Large intestine (tissue), 3 donors: ENCODE measurements at regions not wholly inside any gene's neighbourhood (a gene's known extent, or its start where the extent isn't known, plus 50 kb on each side); places are given as distances from the start of the nearest gene placed in this dataset.

Source experiments
- DNase-seq, 2 donors: peaks; one replicate each; pipeline versions ENCODE4 v3.0.0 to v3.0.0-alpha.2; 2013
- H3K27ac ChIP-seq: one replicate; pipeline ENCODE4 v1.5.1; 2013; ENCODE audit warnings: low read length
- H3K27me3 ChIP-seq: 2 replicates; pipeline ENCODE4 v1.6.1; 2013; ENCODE audit warnings: low read length; ENCODE audit not compliant: control insufficient read depth, insufficient read depth
- H3K36me3 ChIP-seq: 2 replicates; pipeline ENCODE4 v1.6.1; 2013; ENCODE audit warnings: low read length; ENCODE audit not compliant: control insufficient read depth, insufficient read depth
- H3K4me1 ChIP-seq: one replicate; pipeline ENCODE4 v1.6.1; 2013; ENCODE audit warnings: low read length; ENCODE audit not compliant: control insufficient read depth, insufficient read depth
- H3K4me3 ChIP-seq: one replicate; pipeline ENCODE4 v1.5.1; 2013; ENCODE audit warnings: low read length
- H3K9me3 ChIP-seq: one replicate; pipeline ENCODE4 v1.6.1; 2013; ENCODE audit warnings: mild to moderate bottlenecking, low read depth, low read length, moderate library complexity; ENCODE audit not compliant: control insufficient read depth
- WGBS: methylation state at CpG from one replicate; pipeline ENCODE4 v1.1.5; 2013; ENCODE audit warnings: low lambda C conversion rate; ENCODE audit not compliant: insufficient coverage; 5-methylcytosine and 5-hydroxymethylcytosine counted together

DNA sequence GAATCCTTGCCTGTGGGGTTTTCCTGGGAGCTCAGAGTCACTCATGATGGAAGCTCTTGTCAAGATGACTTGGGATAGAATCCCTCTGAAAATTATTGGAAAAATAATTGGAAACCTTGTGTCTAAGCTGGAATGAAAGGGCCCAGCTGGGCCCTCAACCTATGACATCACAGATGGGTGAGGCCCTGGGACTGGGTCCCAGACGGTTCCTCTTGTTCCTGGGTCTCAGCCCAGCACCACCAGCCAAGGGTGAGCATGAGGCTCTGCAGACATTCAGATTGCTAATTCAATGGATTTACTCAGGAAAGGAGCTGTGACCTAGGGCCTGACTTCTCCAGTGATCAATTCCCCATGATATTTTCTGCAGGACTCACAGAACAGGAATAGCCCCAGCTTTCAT is 188.3 kb upstream of the MYT1L start:
- Histone ChIP-seq H3K27me3 (no peaks in the 10 kb centered on the region), H3K36me3 (no peaks in the 10 kb centered on the region), H3K4me3 (no peak overlapping the region), H3K4me1 (no peaks in the 10 kb centered on the region), H3K9me3 (no peaks in the 10 kb centered on the region), H3K27ac (no peak overlapping the region)
- DNase-seq, result no peak
- WGBS, result no CpG with 5 or more reads among the region's 1 CpG

DNA sequence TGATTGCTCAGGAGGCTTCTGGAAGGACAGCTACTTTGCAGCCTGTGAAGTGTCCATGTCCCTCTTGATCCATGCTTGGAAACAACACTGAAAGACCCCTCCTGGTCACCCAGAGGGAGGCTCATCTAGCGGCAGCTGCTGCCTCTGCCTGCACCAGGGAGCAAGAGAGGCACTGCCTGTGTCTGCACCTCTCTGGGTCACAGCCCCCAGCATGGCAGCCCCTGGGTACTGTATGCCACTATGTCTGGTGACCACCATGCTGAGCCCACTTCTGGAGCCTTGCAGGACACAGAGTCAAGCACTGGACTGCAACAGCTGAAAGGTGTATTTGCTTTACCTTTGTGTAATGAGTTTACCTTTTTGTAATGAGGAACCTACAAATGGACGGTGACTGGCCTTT is 186.3 kb upstream of the MYT1L start:
- WGBS, result no CpG with 5 or more reads among the region's 2 CpGs
- Histone ChIP-seq H3K4me1 (no peaks in the 10 kb centered on the region), H3K4me3 (no peak overlapping the region)

DNA sequence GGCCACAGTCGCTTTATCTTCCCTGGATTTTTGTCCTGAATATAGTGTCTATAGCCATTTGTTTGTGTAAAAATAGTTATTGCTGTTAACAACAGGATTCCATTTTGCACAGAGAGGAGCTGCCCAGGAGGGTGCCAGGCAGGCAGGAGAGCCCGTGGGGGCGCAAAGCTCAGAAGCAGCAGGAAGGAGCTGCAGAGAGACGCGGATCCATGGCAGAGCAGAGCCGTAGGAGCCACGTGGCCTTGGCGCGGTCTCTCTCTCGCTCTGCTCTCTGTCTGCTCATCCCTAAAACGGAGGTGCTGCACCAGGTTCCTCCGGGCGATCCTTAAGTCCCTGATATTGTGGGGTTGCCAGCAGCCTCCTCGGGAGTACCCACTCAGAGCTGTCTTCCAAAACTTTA is 185.3 kb upstream of the MYT1L start:
- no peaks in the 10 kb centered on the region for H3K4me1 ChIP-seq
- H3K9me3 ChIP-seq, result no peaks in the 10 kb centered on the region
- no peak overlapping the region for H3K4me3 ChIP-seq
- WGBS, result no CpG with 5 or more reads among the region's 14 CpGs
- no peak for DNase-seq
- no peak overlapping the region for H3K27ac ChIP-seq
- no peaks in the 10 kb centered on the region for H3K27me3 ChIP-seq
- H3K36me3 ChIP-seq, result no peaks in the 10 kb centered on the region

More for the DNA sequence above, 186.3 kb upstream of the MYT1L start:
- H3K36me3 ChIP-seq, result no peaks in the 10 kb centered on the region
- no peaks in the 10 kb centered on the region for H3K27me3 ChIP-seq
- H3K27ac ChIP-seq, result no peak overlapping the region
- no peaks in the 10 kb centered on the region for H3K9me3 ChIP-seq
- DNase-seq, result no peak

DNA sequence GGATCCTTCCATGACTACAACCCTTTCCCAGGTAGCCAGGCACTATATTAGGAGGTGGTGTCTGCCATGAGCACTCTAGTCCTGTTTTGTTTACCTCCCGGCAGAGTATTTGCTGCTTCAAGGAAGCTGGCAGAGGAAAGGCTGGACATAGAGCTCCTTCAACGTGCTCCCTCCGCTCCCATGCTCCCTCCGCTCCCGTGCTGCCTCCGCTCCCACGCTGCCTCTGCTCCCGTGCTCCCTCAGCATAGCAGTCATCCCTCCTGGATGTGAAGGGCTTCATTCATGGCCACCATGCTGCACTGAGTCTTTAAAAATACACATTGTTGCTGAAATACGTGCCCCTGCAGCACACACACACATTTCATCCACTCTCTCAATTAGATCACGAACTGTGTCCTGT is 181.9 kb upstream of the MYT1L start:
- Histone ChIP-seq H3K9me3 (no peaks in the 10 kb centered on the region), H3K4me1 (no peaks in the 10 kb centered on the region), H3K27ac (no peak overlapping the region), H3K4me3 (no peak overlapping the region), H3K27me3 (no peaks in the 10 kb centered on the region), H3K36me3 (no peaks in the 10 kb centered on the region)
- DNase-seq, result no peak
- WGBS, result 78% methylated on average over 1 of the region's 10 CpGs

DNA sequence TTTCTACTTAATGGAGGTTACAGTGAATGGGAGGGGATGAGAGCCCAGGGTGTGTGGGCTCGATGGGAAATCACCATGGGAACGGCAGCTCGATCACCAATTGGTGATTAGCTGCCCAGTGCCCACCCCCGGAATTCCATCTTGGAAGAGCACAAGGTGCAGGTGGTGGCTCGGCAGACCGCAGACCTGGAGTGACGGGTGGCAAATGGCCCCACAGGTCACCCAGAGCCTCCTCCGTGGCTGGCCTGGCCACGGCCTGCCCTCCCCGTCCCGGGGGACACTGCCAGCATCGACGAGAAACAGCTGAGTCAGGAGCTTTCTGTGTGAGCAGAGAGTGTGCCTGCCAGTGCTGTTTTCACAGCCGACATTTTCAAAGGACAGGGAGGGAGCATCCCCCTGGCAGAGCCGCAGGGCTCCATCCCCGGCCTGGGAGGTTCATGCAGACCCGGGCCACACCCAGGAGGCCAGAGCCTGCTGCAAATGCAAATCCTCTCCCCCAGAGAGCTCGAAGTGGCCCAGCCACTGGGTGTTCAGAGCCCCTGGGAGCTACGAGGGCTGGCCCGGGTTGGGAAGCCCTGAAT is 176.4 kb upstream of the MYT1L start:
- Histone ChIP-seq H3K36me3 (no peaks in the 10 kb centered on the region), H3K4me3 (no peak overlapping the region), H3K27me3 (no peaks in the 10 kb centered on the region), H3K9me3 (peaks cover 5% of the 10 kb centered on the region), H3K27ac (no peak overlapping the region), H3K4me1 (no peaks in the 10 kb centered on the region)
- no peak for DNase-seq
- no CpG with 5 or more reads among the region's 20 CpGs for WGBS

DNA sequence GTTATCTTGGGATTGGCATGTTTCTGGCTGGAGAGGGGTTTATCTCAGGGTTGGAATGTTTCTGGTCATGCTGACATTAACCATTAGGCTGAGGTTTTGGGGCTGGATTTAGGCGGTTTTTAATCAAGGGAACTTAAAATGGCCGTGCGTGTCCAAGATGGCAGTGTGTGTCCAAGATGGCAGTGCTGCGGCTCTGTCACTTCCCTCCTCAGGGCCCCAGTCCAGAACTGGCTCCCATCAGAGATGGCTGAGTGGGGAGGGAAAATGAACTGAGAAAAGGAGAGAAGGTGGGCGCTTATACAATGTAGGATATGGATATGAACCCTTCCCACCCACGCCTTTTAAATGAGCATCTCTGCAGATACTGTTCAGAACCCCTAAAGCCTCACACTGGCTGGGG is 175.5 kb upstream of the MYT1L start:
- Histone ChIP-seq H3K4me1 (no peaks in the 10 kb centered on the region), H3K9me3 (peaks cover 5% of the 10 kb centered on the region), H3K27me3 (no peaks in the 10 kb centered on the region), H3K27ac (no peak overlapping the region), H3K36me3 (no peaks in the 10 kb centered on the region), H3K4me3 (no peak overlapping the region)
- DNase-seq, result no peak
- no CpG with 5 or more reads among the region's 6 CpGs for WGBS

DNA sequence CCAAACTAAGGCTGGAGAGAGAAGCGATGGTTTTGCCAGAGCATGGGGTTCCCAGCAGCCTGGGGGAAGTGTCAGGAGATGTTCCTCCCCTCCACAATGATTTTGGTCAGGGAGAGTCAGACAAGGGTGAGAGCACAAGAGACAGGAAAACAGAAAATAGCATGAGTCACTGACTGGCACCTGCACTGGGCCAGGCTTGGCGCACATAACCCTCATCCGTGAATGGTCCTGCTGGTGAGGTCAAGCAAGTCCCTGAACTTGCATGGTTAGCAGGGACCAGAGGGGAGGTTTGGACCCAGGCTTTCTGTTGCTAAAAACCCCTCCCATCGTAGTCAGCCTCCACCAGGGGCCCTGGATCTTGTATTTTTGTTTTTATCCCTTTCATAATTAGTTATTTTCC is 174.5 kb upstream of the MYT1L start:
- Histone ChIP-seq H3K36me3 (no peaks in the 10 kb centered on the region), H3K4me1 (no peaks in the 10 kb centered on the region), H3K9me3 (peaks cover 5% of the 10 kb centered on the region), H3K27me3 (no peaks in the 10 kb centered on the region), H3K4me3 (no peak overlapping the region), H3K27ac (no peak overlapping the region)
- WGBS, result no CpG with 5 or more reads among the region's 4 CpGs
- DNase-seq, result no peak

DNA sequence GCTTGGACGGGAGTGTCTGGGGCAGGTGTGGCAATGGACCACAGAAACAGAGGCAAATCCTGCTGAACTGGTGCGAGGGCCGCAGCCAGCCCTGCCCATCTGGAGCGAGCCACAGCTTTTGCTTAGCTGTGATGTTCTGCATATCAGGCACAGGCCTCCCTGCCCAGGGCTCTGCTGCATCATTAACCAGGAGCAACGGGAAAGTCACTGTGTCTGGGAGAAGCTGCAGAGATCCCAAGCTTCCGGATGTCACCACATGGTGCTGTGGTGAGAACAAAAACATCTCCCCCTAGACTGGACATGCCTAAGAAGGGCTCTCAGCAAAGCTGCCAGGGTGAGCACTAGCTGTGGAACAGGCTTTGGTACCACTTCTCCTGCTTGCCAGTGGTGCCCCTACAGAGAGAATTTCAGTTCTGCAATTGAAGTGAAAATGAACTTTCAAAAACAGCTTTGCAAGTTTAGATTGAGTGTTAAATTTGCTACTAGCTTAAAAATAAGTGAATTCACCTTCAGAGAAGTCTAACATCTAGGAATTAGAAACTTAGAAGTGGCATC is 172.9 kb upstream of the MYT1L start:
- H3K27ac ChIP-seq, result no peak overlapping the region
- no peaks in the 10 kb centered on the region for H3K36me3 ChIP-seq
- WGBS, result no CpG with 5 or more reads among the region's 6 CpGs
- no peak for DNase-seq
- H3K27me3 ChIP-seq, result no peaks in the 10 kb centered on the region
- peaks cover 5% of the 10 kb centered on the region for H3K9me3 ChIP-seq
- no peak overlapping the region for H3K4me3 ChIP-seq
- H3K4me1 ChIP-seq, result no peaks in the 10 kb centered on the region

DNA sequence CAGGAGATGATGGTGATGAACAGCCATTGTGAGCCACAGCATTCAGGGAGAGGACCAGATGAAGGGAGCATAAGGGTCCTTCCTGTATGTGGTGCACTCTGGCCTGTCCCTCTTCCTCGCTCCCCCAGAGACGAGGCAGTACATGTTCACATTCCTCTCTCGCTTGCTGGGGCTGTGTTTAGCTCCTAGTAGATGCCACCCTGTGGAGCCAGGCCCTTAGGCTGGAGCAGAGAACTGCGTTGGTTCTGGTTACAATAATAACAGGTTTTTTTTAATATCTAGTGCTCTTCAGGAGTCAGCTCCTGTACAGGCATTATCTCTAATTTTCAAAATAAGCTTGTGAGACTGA is 171.1 kb upstream of the MYT1L start:
- no CpG with 5 or more reads among the region's 4 CpGs for WGBS

DNA sequence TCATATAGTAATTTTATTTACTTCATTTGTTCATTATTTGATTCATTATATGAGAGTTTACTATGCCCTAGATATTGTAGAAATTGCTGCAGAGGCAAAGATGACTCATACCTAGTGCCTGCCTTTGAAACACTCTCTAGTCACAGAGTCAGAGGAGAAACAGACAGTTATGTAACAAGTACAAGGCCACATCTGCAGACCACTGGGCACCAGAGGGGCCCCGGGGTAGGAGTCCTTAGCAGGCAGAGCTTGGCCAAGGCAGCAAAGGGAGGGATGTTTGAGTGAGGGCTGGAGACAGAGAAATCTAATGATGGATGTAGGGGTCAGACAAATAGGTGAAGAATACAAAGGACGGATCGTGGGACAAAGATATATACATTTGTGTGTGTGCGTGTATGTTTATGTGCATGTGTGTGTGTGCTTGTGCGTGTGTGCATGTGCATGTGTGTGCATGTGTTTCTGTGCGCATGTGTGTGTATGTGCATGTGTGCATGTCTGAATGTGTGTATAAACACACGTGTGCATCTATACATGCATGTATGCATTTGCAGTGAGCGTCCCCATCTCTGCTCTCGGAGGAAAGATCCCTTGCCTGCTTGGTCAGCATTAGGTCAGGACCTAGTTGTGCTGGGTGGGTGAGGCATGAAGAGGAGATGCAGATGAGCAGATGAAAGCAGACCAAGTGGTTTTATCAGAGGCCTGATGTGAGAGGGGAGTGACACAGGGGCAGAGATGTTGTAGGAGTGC is 170.6 kb upstream of the MYT1L start:
- no peaks in the 10 kb centered on the region for H3K4me1 ChIP-seq
- no peaks in the 10 kb centered on the region for H3K9me3 ChIP-seq
- H3K4me3 ChIP-seq, result no peak overlapping the region
- no peak overlapping the region for H3K27ac ChIP-seq
- no peak for DNase-seq
- no peaks in the 10 kb centered on the region for H3K36me3 ChIP-seq
- H3K27me3 ChIP-seq, result no peaks in the 10 kb centered on the region
- WGBS, result 100% methylated on average over 1 of the region's 9 CpGs

More for the DNA sequence above, 171.1 kb upstream of the MYT1L start:
- Histone ChIP-seq H3K27ac (no peak overlapping the region), H3K4me1 (no peaks in the 10 kb centered on the region), H3K27me3 (no peaks in the 10 kb centered on the region), H3K9me3 (no peaks in the 10 kb centered on the region), H3K4me3 (no peak overlapping the region), H3K36me3 (no peaks in the 10 kb centered on the region)
- no peak for DNase-seq

DNA sequence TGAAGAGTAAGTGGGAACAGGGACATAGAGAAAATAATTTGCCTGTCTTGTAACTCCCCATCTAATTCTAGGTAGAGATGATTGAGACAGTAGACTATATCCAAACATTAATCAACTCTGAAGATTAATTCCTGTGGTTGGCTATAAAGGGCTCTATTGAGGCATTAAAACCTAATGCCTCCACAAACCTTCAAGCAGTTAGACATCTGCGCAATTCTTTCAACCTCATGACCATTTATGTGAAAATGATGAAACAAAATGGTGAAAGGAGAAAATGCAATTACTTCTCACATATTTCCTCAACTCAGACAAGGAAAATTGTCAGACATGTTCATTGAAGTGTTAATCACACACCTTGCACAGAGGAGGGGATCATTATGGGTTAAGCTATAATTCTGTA is 164.5 kb upstream of the MYT1L start:
- DNase-seq, result no peak
- H3K36me3 ChIP-seq, result no peaks in the 10 kb centered on the region
- no CpG with 5 or more reads among the region's 1 CpG for WGBS
- H3K27ac ChIP-seq, result no peak overlapping the region
- H3K4me3 ChIP-seq, result no peak overlapping the region
- H3K27me3 ChIP-seq, result no peaks in the 10 kb centered on the region
- H3K9me3 ChIP-seq, result no peaks in the 10 kb centered on the region
- H3K4me1 ChIP-seq, result no peaks in the 10 kb centered on the region
